ACC112 (cell line): ENCODE measurements at regions not wholly inside any gene's neighbourhood (a gene's known extent, or its start where the extent isn't known, plus 50 kb on each side); places are given as distances from the start of the nearest gene placed in this dataset.
A peak's percentile ranks its signal among the peaks of the same experiment; 100 is the strongest.
"Not testable (repeated sequence)": the region's sequence is repeated elsewhere in the genome, so short reads cannot be mapped to it uniquely, and the experiment has no call there.

ENCODE experiments used
- H2AFZ ChIP-seq: fragments of 200-600 bp; sonication (generic); one replicate; pipeline ENCODE4 v1.6.0; 2017; ENCODE audit warnings: antibody characterized with exemption, low read length; ENCODE audit not compliant: unreplicated experiment
- H3K27ac ChIP-seq: fragments of 200-600 bp; sonication (generic); 2 replicates; pipeline ENCODE4 v1.5.1; 2014; ENCODE audit warnings: low read depth, mild to moderate bottlenecking, antibody characterized with exemption, low read length, moderate library complexity
- H3K27me3 ChIP-seq: fragments of 200-600 bp; sonication (generic); 2 replicates; pipeline ENCODE4 v1.6.1; 2014; ENCODE audit warnings: mild to moderate bottlenecking, antibody characterized with exemption, low read length, moderate library complexity, mixed read lengths; ENCODE audit not compliant: insufficient read depth
- H3K36me3 ChIP-seq: fragments of 200-600 bp; sonication (generic); 2 replicates; pipeline ENCODE4 v1.6.1; 2016; ENCODE audit warnings: mild to moderate bottlenecking, antibody characterized with exemption, low read length, moderate library complexity, mixed read lengths; ENCODE audit not compliant: insufficient read depth
- H3K4me1 ChIP-seq: fragments of 200-600 bp; sonication (generic); one replicate; pipeline ENCODE4 v1.6.1; 2016; ENCODE audit warnings: low read length, mixed read lengths; ENCODE audit not compliant: insufficient read depth, unreplicated experiment, control insufficient read depth
- H3K4me3 ChIP-seq: fragments of 200-600 bp; sonication (generic); 2 replicates; pipeline ENCODE4 v1.5.1; 2014; ENCODE audit warnings: mild to moderate bottlenecking, low read depth, low read length
- H3K79me2 ChIP-seq: fragments of 200-600 bp; sonication (generic); one replicate; pipeline ENCODE4 v1.6.0; 2016; ENCODE audit warnings: low read length; ENCODE audit not compliant: control insufficient read depth, unreplicated experiment, insufficient read depth

DNA sequence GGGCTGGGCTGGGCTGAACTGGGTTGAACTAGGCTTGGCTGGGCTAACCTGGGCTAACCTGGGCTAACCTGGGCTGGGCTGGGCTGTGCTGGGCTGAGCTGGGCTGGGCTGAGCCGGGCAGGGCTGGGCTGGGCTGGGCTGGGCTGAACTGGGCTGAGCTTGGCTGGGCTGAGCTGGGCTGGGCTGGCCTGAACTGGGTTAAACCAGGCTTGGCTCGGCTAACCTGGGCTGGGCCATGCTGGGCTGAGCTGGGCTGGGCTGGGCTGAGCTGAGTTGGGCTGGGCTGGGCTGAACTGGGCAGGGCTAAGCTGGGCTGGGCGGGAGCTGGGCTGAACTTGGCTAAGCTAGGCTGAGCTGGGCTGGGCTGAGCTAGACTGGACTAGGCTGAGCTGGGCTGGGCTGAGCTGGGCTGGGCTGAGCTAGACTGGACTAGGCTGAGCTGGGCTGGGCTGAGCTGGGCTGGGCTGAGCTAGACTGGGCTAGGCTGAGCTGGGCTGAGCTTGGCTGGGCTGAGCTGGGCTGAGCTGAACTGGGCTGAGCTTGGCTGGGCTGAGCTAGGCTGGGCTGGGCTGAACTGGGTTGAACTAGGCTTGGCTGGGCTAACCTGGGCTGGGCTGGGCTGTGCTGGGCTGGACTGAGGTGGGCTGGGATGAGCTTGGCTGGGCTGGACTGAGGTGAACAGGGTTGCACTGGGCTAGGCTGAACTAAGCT, 49.9 kb upstream of the GPC1 start:
- H3K36me3 ChIP-seq, H2AFZ ChIP-seq, H3K27me3 ChIP-seq, H3K79me2 ChIP-seq, H3K4me3 ChIP-seq: not testable (repeated sequence)
- Histone ChIP-seq H3K27ac (peak overlapping the region; percentile 37; the same call in 1 of the 2 replicates), H3K4me1 (peaks cover 15% of the 10 kb centered on the region)
